ENCODE measurements at regions not wholly inside any gene's neighbourhood (a gene's known extent, or its start where the extent isn't known, plus 50 kb on each side); places are given as distances from the start of the nearest gene placed in this dataset.
"Not testable (repeated sequence)": the region's sequence is repeated elsewhere in the genome, so short reads cannot be mapped to it uniquely, and the experiment has no call there.

DNA sequence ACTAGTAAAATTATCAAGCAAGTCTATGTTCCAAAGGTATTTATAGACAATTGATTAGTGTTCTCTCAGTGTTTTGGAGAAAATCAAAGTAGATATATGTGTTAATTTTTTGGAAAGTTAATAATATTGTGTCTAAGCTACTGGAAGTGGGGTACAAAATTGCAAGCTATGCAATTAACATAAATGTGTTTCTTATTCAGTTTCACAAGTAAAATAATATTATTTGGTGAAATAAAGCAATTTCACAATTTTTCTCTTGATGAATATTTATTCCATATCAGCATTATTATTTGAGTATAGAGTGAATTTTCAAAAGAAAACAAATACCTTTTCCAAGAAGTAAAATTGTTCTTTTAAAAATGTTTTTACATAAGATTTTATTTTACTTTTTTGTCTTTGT lies 1047.7 kb downstream of the TBL1XR1 start:
- no peak for DNase-seq

DNA sequence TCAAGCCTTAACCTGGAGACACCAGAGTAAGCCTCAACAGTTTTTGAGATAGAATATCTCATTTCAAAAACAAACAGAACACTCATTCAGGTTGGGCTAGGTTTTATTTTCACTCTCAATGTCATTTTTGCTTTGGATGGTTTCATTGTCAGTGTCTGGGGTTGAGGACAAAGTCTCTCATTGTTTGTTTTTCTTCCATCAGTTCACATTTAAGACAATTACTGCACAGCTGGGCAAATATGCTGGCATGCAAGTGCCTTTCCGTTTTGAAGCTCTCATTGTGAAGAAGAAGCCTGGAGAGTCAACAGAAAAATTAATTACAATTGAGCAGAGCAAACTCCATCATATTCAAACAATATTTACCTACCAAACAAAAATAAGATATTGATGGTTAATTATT lies 1050.0 kb downstream of the TBL1XR1 start:
- DNase-seq = no peak

GRCh38 chr3:176141837-176142236 lies 1055.4 kb downstream of the TBL1XR1 start:
- no peak for DNase-seq

DNA sequence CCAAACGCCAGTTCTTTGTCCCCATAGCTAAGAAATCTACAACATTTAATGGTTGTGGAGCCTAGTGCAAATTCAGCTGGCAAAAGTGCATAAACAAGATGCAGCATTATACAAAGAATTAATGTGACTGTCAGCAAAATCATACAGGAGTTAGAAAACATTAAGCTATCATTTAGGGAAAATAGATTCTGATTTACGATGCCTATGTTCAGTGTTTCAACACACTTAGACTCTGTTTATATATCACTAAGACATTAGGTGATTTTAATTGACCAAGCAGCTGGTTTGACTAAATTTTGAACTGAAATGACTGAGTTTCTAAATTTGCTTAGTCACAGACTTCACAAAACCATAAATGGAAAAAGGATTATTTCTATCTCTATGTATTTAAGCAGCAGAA lies 1076.8 kb downstream of the TBL1XR1 start:
- no peak for DNase-seq

- no peak for DNase-seq
Observed at GRCh38 chr3:176119826-176120225, 1077.5 kb downstream of the TBL1XR1 start.

GRCh38 chr3:176106380-176106779 lies 1090.9 kb downstream of the TBL1XR1 start:
- no peak for DNase-seq

DNA sequence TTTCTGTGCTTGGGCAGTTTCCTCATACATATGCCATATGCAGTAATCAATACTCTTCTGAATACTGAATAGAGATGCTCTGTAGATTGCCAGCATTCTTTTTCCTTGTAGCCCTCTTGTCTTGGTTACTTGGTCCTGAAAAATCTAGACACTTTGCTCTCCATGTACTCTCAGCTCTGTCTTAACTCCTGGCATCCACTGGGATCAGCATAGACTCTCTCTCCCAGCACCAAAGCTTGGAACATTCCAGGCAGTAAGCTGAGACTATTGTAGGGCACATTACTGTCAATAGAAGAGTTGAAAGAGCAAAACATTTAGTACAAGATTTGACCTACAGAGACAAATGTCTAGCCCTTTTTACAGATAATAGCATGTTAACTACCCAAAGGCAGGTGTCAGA lies 1100.3 kb downstream of the TBL1XR1 start:
- no peak for DNase-seq

GRCh38 chr3:176093892-176094291 lies 1103.4 kb downstream of the TBL1XR1 start:
- not testable (repeated sequence) for DNase-seq

GRCh38 chr3:176090727-176091126 lies 1106.6 kb downstream of the TBL1XR1 start:
- DNase-seq = no peak

DNA sequence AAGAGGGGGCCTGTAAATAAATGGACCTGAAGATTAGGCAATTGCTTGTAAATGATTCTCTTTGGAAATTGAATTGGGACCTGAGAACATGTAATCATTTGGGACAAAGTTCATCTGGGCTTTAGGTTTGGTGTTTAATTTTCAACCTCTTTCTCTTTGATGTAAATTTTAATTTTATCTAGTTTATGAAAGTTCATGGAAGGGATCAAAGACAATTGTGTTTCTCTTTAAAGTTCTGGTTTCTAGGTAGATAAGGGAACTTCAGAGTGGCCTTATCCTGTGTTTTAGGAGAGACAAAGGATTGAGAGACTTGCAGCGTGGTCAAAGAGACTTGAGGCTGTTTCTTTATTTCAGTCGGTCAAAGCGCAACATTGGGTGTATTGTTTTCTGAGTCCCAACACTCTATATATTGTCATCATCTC lies 1108.3 kb downstream of the TBL1XR1 start:
- no peak for DNase-seq

- no peak for DNase-seq
Observed at GRCh38 chr3:176087066-176087697, 1110.1 kb downstream of the TBL1XR1 start.

- no peak for DNase-seq
Observed at GRCh38 chr3:176079785-176080184, 1117.5 kb downstream of the TBL1XR1 start.

GRCh38 chr3:176078906-176079305 lies 1118.4 kb downstream of the TBL1XR1 start:
- no peak for DNase-seq

DNA sequence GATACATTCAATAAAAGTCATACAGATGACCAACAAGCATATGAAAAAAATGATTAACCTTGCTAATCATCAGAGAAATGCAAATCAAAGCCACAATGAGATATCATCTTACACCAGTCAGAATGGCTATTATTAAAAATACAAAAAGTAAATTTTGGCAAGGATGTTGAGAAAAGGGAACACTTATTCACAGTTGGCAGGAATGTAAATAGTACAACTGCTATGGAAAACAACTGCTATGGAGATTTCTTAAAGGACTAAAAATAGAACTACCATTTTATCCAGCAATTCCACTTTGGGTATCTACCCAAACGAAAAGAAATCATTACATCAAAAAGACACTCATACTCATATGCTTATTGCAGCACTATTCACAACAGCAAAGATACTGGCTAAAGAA lies 1121.8 kb downstream of the TBL1XR1 start:
- no peak for DNase-seq

DNA sequence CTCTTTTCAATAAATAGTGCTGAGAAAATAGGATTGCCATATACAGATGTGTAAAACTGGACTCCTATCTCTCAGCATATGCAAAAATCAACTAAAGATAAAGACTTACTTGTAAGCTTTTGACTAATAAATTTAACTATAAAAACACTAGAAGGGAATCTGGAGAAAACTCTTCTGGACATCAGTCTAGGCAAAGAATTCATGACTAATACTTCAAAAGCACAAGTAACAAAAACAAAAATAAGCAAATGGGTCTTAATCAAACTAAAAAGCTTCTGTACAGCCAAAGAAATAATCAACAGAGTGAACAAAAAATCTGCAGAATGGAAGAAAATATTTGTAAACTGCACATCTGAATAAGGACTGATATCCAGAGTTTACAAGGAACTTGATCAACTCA lies 1122.2 kb downstream of the TBL1XR1 start:
- no peak for DNase-seq

DNA sequence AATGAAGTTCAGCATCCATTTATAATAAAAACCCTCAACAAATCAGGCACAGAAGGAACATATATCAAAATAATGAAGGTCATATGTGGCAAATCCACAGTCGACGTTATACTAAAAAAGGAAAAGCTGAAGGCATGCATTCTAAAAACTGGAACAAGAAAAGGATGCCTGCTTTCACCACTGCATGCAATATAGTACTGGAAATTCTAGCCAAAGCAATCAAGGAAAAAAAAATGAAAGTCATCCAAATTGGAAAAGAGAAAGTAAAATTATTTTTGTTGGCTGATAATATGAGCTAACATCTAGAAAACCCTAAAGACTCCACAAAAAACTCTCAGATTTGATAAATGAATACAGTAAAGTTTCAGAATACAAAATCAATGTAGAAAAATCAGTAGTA lies 1123.2 kb downstream of the TBL1XR1 start:
- DNase-seq = no peak

GRCh38 chr3:176071943-176072342 lies 1125.3 kb downstream of the TBL1XR1 start:
- no peak for DNase-seq

- no peak for DNase-seq
Observed at GRCh38 chr3:176068750-176069149, 1128.5 kb downstream of the TBL1XR1 start.

DNA sequence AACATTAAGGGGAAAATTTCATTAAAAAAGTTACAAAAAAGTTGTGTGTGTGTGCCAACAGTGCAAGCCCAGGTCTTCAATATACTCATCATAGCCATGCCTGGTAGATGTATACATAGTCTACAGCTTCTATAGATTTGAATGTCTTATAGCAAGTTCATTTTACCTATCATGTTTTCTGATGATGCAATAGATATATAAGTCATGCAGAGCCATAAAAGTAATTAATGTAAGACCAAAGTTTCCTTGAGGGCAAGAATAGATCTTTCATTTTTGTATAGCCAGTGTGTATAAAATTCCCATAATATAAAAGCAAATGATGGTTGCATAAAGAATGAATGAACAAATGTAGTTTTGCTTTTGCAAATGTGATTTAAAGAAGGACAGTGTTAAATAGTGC lies 1138.4 kb downstream of the TBL1XR1 start:
- DNase-seq = no peak

GRCh38 chr3:176055836-176056235 lies 1141.4 kb downstream of the TBL1XR1 start:
- DNase-seq = no peak

GRCh38 chr3:176051766-176052165 lies 1145.5 kb downstream of the TBL1XR1 start:
- DNase-seq = no peak

DNA sequence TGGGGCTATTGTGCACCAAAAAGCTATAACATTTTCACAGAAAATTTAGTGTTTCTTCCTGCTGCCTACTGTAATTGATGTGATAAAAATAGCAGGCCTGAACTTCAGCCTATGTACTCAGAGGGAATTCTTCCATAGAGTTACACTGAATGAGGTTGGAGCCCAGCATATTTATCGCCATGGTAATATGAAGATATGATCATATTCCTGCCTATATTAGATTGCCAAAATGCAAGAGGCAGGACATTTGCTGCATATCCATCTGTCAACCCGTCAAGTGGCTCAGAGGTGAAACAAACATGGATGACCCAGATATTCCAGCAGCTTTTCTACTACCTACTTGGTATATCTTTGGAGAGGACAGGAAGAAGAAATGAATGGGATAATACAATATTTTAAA lies 1150.6 kb downstream of the TBL1XR1 start:
- DNase-seq = no peak

DNA sequence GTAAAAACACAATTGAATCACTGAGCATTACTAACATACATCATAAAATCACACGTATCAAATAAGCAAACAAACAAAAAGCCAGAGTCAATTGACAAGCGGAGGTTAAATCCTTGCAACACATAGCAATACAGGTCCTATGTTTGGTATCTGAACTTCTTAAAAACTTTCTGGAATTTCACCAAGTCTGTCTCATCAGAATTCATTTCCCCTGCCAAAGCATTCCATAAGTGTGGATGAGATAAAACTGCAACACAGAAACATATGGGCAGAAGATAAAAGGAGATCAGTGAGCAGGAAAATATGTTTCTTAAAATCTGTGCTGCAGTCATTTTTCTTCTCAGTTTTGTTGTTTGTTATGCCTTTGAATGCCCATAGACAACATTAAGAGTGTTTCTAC lies 1155.5 kb downstream of the TBL1XR1 start:
- no peak for DNase-seq

DNA sequence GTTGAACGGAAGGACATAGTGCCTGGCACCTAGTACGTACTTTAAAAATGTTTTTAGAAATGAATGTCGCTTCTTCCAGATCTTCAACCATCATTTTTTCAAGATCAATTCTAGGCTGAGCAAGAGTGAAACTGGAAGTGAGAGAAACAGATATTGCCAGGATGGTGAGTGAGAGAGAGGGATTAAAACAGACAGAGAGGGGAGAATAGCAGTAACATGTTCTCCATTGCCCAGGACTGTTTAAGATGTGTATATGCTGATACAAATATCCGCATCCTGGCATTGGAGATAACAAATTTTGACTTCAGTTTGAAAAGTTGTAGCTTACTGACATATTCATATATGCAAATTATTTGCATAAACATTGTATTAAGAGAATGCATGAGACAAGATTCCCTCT lies 1156.1 kb downstream of the TBL1XR1 start:
- DNase-seq = no peak

DNA sequence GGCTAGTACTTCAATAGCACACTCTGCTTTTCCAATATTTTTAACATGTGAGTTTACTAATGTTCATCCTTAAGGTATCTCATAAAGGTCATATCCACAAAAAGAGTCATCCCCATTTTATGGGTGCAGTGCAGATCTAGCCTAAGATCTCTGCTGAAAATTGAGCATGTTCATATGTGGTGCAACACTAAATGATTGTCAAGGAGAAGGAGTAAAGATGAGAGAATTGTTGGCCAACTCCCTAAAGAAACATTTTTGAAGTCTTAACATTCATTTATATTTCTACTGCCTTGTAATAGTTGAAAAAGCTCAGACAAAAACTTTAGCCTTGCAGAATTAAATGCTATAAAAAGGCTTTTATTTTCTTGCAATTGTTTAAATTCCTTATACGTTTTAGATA lies 1159.6 kb downstream of the TBL1XR1 start:
- no peak for DNase-seq

DNA sequence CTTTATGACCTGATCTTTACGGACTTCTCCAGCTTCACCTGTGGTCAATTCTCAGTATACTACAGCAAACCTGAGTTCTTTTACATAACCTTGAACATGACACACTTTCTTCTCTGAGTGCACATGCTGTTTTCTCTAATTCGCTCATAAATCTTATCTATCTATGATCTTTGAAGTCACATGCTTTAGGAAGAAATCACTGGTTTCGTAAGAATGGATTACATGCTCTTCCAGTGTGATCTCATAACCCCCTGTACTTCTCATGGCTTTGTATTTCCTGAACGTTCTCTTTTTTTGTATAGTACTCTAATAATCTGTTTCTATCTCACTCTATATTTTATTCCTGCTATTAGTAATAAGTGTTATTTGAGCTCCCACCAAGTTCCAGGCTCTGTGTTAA lies 1165.2 kb downstream of the TBL1XR1 start:
- DNase-seq = no peak

Measured in CD4-positive, alpha-beta T cell treated with Interleukin-4 for 1 hour (primary cell).